Neural progenitor cell (in vitro differentiated cells): ENCODE measurements at regions not wholly inside any gene's neighbourhood (a gene's known extent, or its start where the extent isn't known, plus 50 kb on each side); places are given as distances from the start of the nearest gene placed in this dataset.

Source experiments
- EZH2 ChIP-seq: fragments of 200-600 bp; sonication (generic); IDR thresholded peaks from 2 replicates; pipeline ENCODE4 v1.6.1; 2017; ENCODE audit warnings: antibody characterized with exemption, mild to moderate bottlenecking, moderate library complexity
- EZH2phosphoT487 ChIP-seq: fragments of 200-600 bp; sonication (generic); IDR thresholded peaks from 2 replicates; pipeline ENCODE4 v1.6.1; 2017; ENCODE audit warnings: antibody characterized with exemption
- TF ChIP-seq, protein P1 (sequence below): fragments of 200-600 bp; sonication (generic); IDR thresholded peaks from 2 replicates; pipeline ENCODE4 v1.5.1; 2017; ENCODE audit warnings: antibody characterized with exemption, mild to moderate bottlenecking

DNA sequence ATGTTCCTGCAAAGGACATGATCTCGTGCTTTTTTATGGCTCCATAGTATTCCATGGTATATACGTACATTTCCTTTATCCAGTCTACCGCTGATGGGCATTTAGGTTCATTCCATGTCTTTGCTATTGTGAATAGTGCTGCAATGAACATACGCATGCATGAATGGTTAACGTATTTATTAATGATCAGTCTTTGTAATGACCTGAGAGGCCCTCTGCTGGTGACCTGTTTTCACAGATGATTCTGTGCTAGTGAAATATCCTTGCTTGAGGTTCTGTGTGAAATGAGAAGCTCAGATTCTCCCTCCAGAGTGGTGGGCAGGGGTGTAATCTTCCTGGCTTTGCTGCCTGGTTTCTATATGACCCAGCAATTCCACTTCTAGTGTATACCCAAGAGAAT lies 160.2 kb upstream of the RASGRP1 start:
- TF ChIP-seq, protein P1, sequence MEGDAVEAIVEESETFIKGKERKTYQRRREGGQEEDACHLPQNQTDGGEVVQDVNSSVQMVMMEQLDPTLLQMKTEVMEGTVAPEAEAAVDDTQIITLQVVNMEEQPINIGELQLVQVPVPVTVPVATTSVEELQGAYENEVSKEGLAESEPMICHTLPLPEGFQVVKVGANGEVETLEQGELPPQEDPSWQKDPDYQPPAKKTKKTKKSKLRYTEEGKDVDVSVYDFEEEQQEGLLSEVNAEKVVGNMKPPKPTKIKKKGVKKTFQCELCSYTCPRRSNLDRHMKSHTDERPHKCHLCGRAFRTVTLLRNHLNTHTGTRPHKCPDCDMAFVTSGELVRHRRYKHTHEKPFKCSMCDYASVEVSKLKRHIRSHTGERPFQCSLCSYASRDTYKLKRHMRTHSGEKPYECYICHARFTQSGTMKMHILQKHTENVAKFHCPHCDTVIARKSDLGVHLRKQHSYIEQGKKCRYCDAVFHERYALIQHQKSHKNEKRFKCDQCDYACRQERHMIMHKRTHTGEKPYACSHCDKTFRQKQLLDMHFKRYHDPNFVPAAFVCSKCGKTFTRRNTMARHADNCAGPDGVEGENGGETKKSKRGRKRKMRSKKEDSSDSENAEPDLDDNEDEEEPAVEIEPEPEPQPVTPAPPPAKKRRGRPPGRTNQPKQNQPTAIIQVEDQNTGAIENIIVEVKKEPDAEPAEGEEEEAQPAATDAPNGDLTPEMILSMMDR, result no peak
- TF ChIP-seq EZH2phosphoT487 (no peak), EZH2 (no peak)
